Osteocyte (in vitro differentiated cells): ENCODE measurements at regions not wholly inside any gene's neighbourhood (a gene's known extent, or its start where the extent isn't known, plus 50 kb on each side); places are given as distances from the start of the nearest gene placed in this dataset.

Experiments used
- DNase-seq: peaks from one replicate; pipeline ENCODE4 v3.0.0; 2021; ENCODE audit warnings: mixed read lengths; ENCODE audit not compliant: unreplicated experiment; ENCODE audit errors: extremely low spot score
- H3K27ac Mint-ChIP-seq: one replicate; pipeline ENCODE4 v1.8.0; 2021; ENCODE audit warnings: mild to moderate bottlenecking, mixed read lengths; ENCODE audit not compliant: unreplicated experiment
- H3K27me3 Mint-ChIP-seq: one replicate; pipeline ENCODE4 v1.8.0; 2021; ENCODE audit warnings: mixed read lengths; ENCODE audit not compliant: unreplicated experiment
- H3K36me3 Mint-ChIP-seq: one replicate; pipeline ENCODE4 v1.8.0; 2021; ENCODE audit warnings: mixed read lengths; ENCODE audit not compliant: unreplicated experiment
- H3K4me1 Mint-ChIP-seq: one replicate; pipeline ENCODE4 v1.8.0; 2021; ENCODE audit warnings: mixed read lengths; ENCODE audit not compliant: unreplicated experiment
- H3K4me3 Mint-ChIP-seq: one replicate; pipeline ENCODE4 v1.8.0; 2021; ENCODE audit warnings: mild to moderate bottlenecking, moderate library complexity, mixed read lengths; ENCODE audit not compliant: unreplicated experiment
- H3K9me3 Mint-ChIP-seq: one replicate; pipeline ENCODE4 v1.8.0; 2021; ENCODE audit warnings: mixed read lengths; ENCODE audit not compliant: unreplicated experiment
- CTCF ChIP-seq: fragments of 200-600 bp; sonication (generic); IDR thresholded peaks from 2 replicates; pipeline ENCODE4 v1.5.0; 2021; ENCODE audit warnings: antibody characterized with exemption, mild to moderate bottlenecking, moderate library complexity

DNA sequence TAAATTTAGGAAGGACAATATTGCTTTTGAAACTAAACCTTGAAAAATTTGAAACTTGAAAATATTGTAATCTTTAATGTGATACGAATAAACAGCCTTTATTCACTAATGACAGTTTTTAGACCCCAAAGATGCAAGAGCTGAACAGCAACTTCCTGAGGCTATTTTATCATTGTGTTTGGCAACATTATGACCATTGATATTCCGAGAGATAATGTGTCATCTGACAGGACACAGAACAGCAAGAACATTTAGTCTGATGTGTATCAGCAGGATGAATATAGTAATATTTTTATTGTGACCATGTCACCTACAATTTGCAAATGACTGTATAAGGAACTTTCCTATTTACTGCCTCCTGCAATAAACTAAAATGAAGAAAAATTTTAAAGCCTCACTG is 316.0 kb downstream of the ADAM29 start:
- no peak for TF ChIP-seq CTCF
- Mint-ChIP-seq H3K9me3 (no peaks in the 10 kb centered on the region), H3K4me3 (no peak overlapping the region), H3K36me3 (no peaks in the 10 kb centered on the region), H3K27ac (no peak overlapping the region), H3K27me3 (no peaks in the 10 kb centered on the region), H3K4me1 (no peaks in the 10 kb centered on the region)
- DNase-seq, result no peak

DNA sequence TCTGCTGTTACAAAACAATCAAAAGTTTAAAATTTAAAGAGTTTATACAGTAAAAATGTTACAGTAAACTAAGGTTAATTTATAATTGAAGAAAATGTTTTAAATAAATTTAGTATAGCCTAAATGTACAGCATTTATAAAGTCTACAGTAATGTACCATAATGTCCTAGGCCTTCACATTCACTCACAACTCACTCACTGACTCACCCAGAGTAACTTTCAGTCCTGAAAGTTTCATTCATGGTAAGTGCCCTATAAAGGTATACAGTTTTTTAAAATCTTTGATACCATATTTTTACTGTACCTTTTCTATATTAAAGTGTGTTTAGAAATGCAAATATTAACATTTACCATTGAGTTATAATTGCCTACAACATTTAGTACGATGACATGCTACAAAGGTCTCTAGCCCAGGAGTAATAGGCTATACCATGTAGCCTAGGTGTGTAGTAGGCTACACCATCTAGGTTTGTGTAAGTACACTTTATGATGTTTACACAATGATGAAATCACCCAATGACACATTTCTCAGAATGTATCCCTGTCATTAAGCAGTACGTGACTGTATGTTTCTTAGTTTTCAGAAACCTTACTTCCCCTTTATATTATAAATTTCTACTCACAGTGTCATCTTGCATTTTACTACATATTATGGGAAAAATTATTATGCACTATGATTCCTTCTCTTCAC is 320.8 kb downstream of the ADAM29 start:
- H3K4me1 Mint-ChIP-seq, result peaks cover 5% of the 10 kb centered on the region
- no peak overlapping the region for H3K4me3 Mint-ChIP-seq
- no peak for TF ChIP-seq CTCF
- no peak overlapping the region for H3K27ac Mint-ChIP-seq
- H3K36me3 Mint-ChIP-seq, result no peaks in the 10 kb centered on the region
- no peak for DNase-seq
- H3K27me3 Mint-ChIP-seq, result no peaks in the 10 kb centered on the region
- H3K9me3 Mint-ChIP-seq, result no peaks in the 10 kb centered on the region

GRCh38 chr4:175246941-175247340 is 328.8 kb downstream of the ADAM29 start:
- Mint-ChIP-seq H3K4me3 (no peak overlapping the region), H3K36me3 (peaks cover 1% of the 10 kb centered on the region), H3K27ac (peak overlapping the region; percentile 76), H3K4me1 (peaks cover 19% of the 10 kb centered on the region), H3K27me3 (no peaks in the 10 kb centered on the region), H3K9me3 (no peaks in the 10 kb centered on the region)
- no peak for DNase-seq
- no peak for TF ChIP-seq CTCF

DNA sequence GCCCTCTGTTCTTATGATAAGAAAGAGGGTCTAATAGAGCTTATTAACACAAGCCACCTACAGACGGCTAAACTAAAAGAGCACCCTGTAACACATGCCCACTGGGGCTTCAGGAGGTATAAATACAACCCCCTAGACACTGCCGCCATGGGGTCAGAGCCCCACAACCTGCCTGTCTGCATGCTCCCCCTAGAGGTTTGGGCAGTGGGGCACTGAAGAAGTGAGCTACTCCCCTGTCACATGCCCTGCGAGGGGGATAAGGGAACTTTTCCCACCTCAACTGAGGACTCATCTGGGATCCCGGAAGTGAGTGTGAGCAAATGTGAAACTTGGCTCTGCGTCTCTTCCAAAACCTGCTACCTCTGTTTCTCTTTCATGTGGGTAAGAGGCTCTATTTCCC is 334.5 kb downstream of the ADAM29 start:
- H3K27ac Mint-ChIP-seq, result no peak overlapping the region
- no peaks in the 10 kb centered on the region for H3K4me1 Mint-ChIP-seq
- no peak for DNase-seq
- no peaks in the 10 kb centered on the region for H3K36me3 Mint-ChIP-seq
- no peak overlapping the region for H3K4me3 Mint-ChIP-seq
- TF ChIP-seq CTCF, result no peak
- H3K27me3 Mint-ChIP-seq, result no peaks in the 10 kb centered on the region
- H3K9me3 Mint-ChIP-seq, result no peaks in the 10 kb centered on the region

- Mint-ChIP-seq H3K4me3 (no peak overlapping the region), H3K9me3 (no peaks in the 10 kb centered on the region)
- peak; percentile 75 for DNase-seq
Measured at GRCh38 chr4:175253184-175253902, 335.2 kb downstream of the ADAM29 start.

More at GRCh38 chr4:175253184-175253902, 335.2 kb downstream of the ADAM29 start:
- Mint-ChIP-seq H3K27me3 (no peaks in the 10 kb centered on the region), H3K36me3 (no peaks in the 10 kb centered on the region), H3K4me1 (no peaks in the 10 kb centered on the region), H3K27ac (no peak overlapping the region)
- TF ChIP-seq CTCF, result peak; percentile 28
